Calu3 (cell line): ENCODE measurements at regions not wholly inside any gene's neighbourhood (a gene's known extent, or its start where the extent isn't known, plus 50 kb on each side); places are given as distances from the start of the nearest gene placed in this dataset.

Source experiments
- BruUV-seq: library from RNA; stranded (reverse); fragments of 400-500 nt; replicated peaks from 2 replicates; lab custom pipeline; 2021; lab: Mats Ljungman, UMichigan
- CTCF ChIA-PET: fragments of 300-600 bp; sonication (Branson Sonifier 250); formaldehyde crosslinking; loops from one replicate; lab custom pipeline; 2022; ENCODE audit warnings: antibody characterized with exemption; lab: Charles Lee
- DNase-seq: peaks from one replicate; pipeline ENCODE4 v3.0.0; 2022
- H3K27ac Mint-ChIP-seq: one replicate; pipeline ENCODE4 v1.8.0; 2022; ENCODE audit warnings: mixed read lengths; ENCODE audit not compliant: unreplicated experiment
- H3K27me3 Mint-ChIP-seq: one replicate; pipeline ENCODE4 v1.8.0; 2022; ENCODE audit warnings: mixed read lengths; ENCODE audit not compliant: unreplicated experiment
- H3K36me3 Mint-ChIP-seq: one replicate; pipeline ENCODE4 v1.8.0; 2022; ENCODE audit warnings: mild to moderate bottlenecking, moderate library complexity, mixed read lengths; ENCODE audit not compliant: insufficient read depth, unreplicated experiment
- H3K4me1 Mint-ChIP-seq: one replicate; pipeline ENCODE4 v1.8.0; 2022; ENCODE audit warnings: mild to moderate bottlenecking, low read depth, mixed read lengths; ENCODE audit not compliant: unreplicated experiment
- H3K4me3 Mint-ChIP-seq: one replicate; pipeline ENCODE4 v1.8.0; 2022; ENCODE audit warnings: mild to moderate bottlenecking, low read depth, moderate library complexity, mixed read lengths; ENCODE audit not compliant: unreplicated experiment
- H3K9me3 Mint-ChIP-seq: one replicate; pipeline ENCODE4 v1.8.0; 2022; ENCODE audit warnings: low read depth, mixed read lengths; ENCODE audit not compliant: unreplicated experiment
- CTCF ChIP-seq: fragments of 200-600 bp; IDR thresholded peaks from one replicate; pipeline ENCODE4 v1.8.0; 2022; ENCODE audit warnings: antibody characterized with exemption; ENCODE audit not compliant: unreplicated experiment
- intact Hi-C: fragments of 100-400 bp; cut with micrococcal nuclease; formaldehyde crosslinking; loops from one replicate; pipeline ENCODE4 v1.10.0; 2022; ENCODE audit not compliant: unreplicated experiment

GRCh38 chr1:14363707-14364413 is 234.6 kb upstream of the KAZN start:
- H3K4me1 Mint-ChIP-seq, result no peaks in the 10 kb centered on the region
- no peak overlapping the region for H3K4me3 Mint-ChIP-seq
- DNase-seq, result no peak
- peaks cover 4% of the 10 kb centered on the region for H3K9me3 Mint-ChIP-seq
- no TSS peak for BruUV-seq
- no peak for TF ChIP-seq CTCF
- intact Hi-C loops, result no loop called here
- CTCF ChIA-PET, result no interaction called here
- no peak overlapping the region for H3K27ac Mint-ChIP-seq
- no peaks in the 10 kb centered on the region for H3K27me3 Mint-ChIP-seq
- H3K36me3 Mint-ChIP-seq, result no peaks in the 10 kb centered on the region

GRCh38 chr1:14365301-14365988 is 233.0 kb upstream of the KAZN start:
- Mint-ChIP-seq H3K4me1 (no peaks in the 10 kb centered on the region), H3K9me3 (peaks cover 5% of the 10 kb centered on the region), H3K36me3 (no peaks in the 10 kb centered on the region), H3K27ac (no peak overlapping the region), H3K27me3 (no peaks in the 10 kb centered on the region), H3K4me3 (no peak overlapping the region)
- intact Hi-C loops, result no loop called here
- CTCF ChIA-PET, result no interaction called here
- no TSS peak for BruUV-seq
- no peak for TF ChIP-seq CTCF
- DNase-seq, result no peak

- Mint-ChIP-seq H3K4me3 (no peak overlapping the region), H3K4me1 (no peaks in the 10 kb centered on the region), H3K36me3 (no peaks in the 10 kb centered on the region), H3K27me3 (no peaks in the 10 kb centered on the region), H3K27ac (no peak overlapping the region), H3K9me3 (peaks cover 5% of the 10 kb centered on the region)
- no TSS peak for BruUV-seq
- intact Hi-C loops, result no loop called here
- no peak for DNase-seq
- CTCF ChIA-PET, result no interaction called here
- TF ChIP-seq CTCF, result no peak
Measured at GRCh38 chr1:14366091-14367018, 232.1 kb upstream of the KAZN start.

- H3K4me1 Mint-ChIP-seq, result no peaks in the 10 kb centered on the region
- H3K36me3 Mint-ChIP-seq, result no peaks in the 10 kb centered on the region
- CTCF ChIA-PET, result no interaction called here
- BruUV-seq, result no TSS peak
- H3K4me3 Mint-ChIP-seq, result no peak overlapping the region
- no peak for DNase-seq
- intact Hi-C loops, result no loop called here
- H3K9me3 Mint-ChIP-seq, result peaks cover 5% of the 10 kb centered on the region
- no peaks in the 10 kb centered on the region for H3K27me3 Mint-ChIP-seq
- H3K27ac Mint-ChIP-seq, result no peak overlapping the region
- TF ChIP-seq CTCF, result no peak
Measured at GRCh38 chr1:14367451-14367850, 231.0 kb upstream of the KAZN start.
